ENCODE measurements at regions not wholly inside any gene's neighbourhood (a gene's known extent, or its start where the extent isn't known, plus 50 kb on each side); places are given as distances from the start of the nearest gene placed in this dataset.

GRCh38 chr2:240323601-240324291, 111.7 kb upstream of the GPC1 start:
- TF ChIP-seq, protein P1, sequence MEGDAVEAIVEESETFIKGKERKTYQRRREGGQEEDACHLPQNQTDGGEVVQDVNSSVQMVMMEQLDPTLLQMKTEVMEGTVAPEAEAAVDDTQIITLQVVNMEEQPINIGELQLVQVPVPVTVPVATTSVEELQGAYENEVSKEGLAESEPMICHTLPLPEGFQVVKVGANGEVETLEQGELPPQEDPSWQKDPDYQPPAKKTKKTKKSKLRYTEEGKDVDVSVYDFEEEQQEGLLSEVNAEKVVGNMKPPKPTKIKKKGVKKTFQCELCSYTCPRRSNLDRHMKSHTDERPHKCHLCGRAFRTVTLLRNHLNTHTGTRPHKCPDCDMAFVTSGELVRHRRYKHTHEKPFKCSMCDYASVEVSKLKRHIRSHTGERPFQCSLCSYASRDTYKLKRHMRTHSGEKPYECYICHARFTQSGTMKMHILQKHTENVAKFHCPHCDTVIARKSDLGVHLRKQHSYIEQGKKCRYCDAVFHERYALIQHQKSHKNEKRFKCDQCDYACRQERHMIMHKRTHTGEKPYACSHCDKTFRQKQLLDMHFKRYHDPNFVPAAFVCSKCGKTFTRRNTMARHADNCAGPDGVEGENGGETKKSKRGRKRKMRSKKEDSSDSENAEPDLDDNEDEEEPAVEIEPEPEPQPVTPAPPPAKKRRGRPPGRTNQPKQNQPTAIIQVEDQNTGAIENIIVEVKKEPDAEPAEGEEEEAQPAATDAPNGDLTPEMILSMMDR (IDR thresholded peaks at IDR 0.05; ENCODE audit: poor library complexity) = no peak
- no peak for TF ChIP-seq EZH2 (IDR thresholded peaks at IDR 0.05; ENCODE audit: borderline replicate concordance)
